GM12874 (cell line): ENCODE measurements at regions not wholly inside any gene's neighbourhood (a gene's known extent, or its start where the extent isn't known, plus 50 kb on each side); places are given as distances from the start of the nearest gene placed in this dataset.

Experiments
- CTCF ChIP-seq: IDR thresholded peaks from 2 replicates; pipeline ENCODE4 v1.5.1; 2011; ENCODE audit warnings: low read depth, mild to moderate bottlenecking, control low read depth, low read length, moderate library complexity; ENCODE audit not compliant: insufficient read depth

- TF ChIP-seq CTCF = no peak
Measured at GRCh38 chr2:236797411-236797810, 227.8 kb downstream of the ACKR3 start.

GRCh38 chr2:236798491-236798890, 228.9 kb downstream of the ACKR3 start:
- no peak for TF ChIP-seq CTCF

- TF ChIP-seq CTCF = no peak
Measured at GRCh38 chr2:236799391-236800026, 229.9 kb downstream of the ACKR3 start.

- no peak for TF ChIP-seq CTCF
Measured at GRCh38 chr2:236802862-236803261, 233.2 kb downstream of the ACKR3 start.

- no peak for TF ChIP-seq CTCF
Measured at GRCh38 chr2:236803621-236804020, 234.0 kb downstream of the ACKR3 start.

- TF ChIP-seq CTCF = no peak
Measured at GRCh38 chr2:236805800-236806531, 236.3 kb downstream of the ACKR3 start.

- no peak for TF ChIP-seq CTCF
Measured at GRCh38 chr2:236809716-236810115, 240.1 kb downstream of the ACKR3 start.
